ENCODE measurements at regions not wholly inside any gene's neighbourhood (a gene's known extent, or its start where the extent isn't known, plus 50 kb on each side); places are given as distances from the start of the nearest gene placed in this dataset.

DNA sequence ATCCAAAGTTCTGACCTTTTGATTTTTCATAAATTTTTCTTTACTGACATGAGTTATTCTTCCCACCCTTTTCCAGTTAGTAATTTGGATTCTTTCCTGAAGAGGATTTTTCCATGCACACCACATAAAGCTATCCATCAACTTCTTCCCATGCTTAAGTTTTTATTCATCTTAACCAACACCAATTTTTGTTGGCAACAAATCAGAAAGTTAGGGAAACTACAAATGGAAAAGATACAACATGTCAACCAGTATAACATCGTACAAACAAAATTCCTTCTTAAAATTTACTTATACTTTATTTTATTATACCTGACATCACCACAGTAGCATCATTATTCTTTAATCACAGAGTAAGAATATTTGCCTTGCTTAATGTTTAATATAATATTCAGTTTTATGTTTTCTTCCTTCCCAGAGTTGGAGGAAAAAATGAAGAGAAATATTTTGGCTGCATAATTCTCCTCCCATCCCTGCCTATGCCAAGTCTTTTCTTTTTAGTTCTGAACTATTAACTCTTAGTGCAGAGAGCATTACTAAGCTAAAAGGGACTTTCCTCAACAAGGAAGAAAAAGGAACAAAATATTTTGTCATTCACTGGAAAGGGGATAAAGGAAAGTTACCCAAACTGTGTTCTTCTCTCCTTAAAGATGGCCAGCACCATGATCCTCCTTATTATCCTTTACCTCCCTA is 67.5 kb upstream of the MEOX2 start:
- no peak overlapping the region for H3K27ac ChIP-seq (ENCODE audit: poor library complexity, severe bottlenecking)
- no peaks in the 10 kb centered on the region for H3K9me3 ChIP-seq (ENCODE audit: severe bottlenecking)
- TF ChIP-seq, protein P1, sequence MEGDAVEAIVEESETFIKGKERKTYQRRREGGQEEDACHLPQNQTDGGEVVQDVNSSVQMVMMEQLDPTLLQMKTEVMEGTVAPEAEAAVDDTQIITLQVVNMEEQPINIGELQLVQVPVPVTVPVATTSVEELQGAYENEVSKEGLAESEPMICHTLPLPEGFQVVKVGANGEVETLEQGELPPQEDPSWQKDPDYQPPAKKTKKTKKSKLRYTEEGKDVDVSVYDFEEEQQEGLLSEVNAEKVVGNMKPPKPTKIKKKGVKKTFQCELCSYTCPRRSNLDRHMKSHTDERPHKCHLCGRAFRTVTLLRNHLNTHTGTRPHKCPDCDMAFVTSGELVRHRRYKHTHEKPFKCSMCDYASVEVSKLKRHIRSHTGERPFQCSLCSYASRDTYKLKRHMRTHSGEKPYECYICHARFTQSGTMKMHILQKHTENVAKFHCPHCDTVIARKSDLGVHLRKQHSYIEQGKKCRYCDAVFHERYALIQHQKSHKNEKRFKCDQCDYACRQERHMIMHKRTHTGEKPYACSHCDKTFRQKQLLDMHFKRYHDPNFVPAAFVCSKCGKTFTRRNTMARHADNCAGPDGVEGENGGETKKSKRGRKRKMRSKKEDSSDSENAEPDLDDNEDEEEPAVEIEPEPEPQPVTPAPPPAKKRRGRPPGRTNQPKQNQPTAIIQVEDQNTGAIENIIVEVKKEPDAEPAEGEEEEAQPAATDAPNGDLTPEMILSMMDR (IDR thresholded peaks at IDR 0.05; ENCODE audit: poor library complexity, severe bottlenecking): no peak
- peaks cover 4% of the 10 kb centered on the region for H3K27me3 ChIP-seq (ENCODE audit: insufficient read depth, poor library complexity, severe bottlenecking)
- ATAC-seq (ENCODE audit: low read depth) (no peak), DNase-seq (ENCODE audit: low spot score) (no peak)
- H3K4me1 ChIP-seq (ENCODE audit: insufficient read depth, poor library complexity, severe bottlenecking): no peaks in the 10 kb centered on the region
- no peak overlapping the region for H3K4me3 ChIP-seq (ENCODE audit: severe bottlenecking)
- no peaks in the 10 kb centered on the region for H3K36me3 ChIP-seq (ENCODE audit: low read depth)

DNA sequence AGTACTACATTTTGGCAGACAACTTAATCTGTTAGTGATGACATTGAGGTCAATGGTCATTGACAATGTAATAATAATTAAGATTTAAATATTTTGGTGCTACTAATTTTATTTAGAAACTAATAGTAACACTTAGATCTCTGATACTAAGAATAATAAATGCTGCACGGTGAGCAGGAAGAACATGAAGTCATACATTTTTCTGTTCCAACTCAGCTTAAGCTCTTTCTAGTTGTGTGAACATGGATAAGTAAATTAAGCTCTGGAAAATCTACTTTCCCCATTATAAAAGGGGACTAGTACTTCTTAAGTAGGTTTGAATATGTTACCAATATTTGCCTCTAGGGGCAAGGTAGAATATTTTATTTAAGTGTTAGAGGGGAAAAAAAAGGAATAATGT is 65.9 kb upstream of the MEOX2 start:
- TF ChIP-seq, protein P1 (IDR thresholded peaks at IDR 0.05; ENCODE audit: poor library complexity, severe bottlenecking): no peak
- Histone ChIP-seq H3K4me3 (ENCODE audit: severe bottlenecking) (no peak overlapping the region), H3K36me3 (ENCODE audit: low read depth) (no peaks in the 10 kb centered on the region), H3K4me1 (ENCODE audit: insufficient read depth, poor library complexity, severe bottlenecking) (no peaks in the 10 kb centered on the region), H3K27ac (ENCODE audit: poor library complexity, severe bottlenecking) (no peak overlapping the region), H3K9me3 (ENCODE audit: severe bottlenecking) (no peaks in the 10 kb centered on the region), H3K27me3 (ENCODE audit: insufficient read depth, poor library complexity, severe bottlenecking) (peaks cover 4% of the 10 kb centered on the region)
- DNase-seq (ENCODE audit: low spot score): no peak
- ATAC-seq (ENCODE audit: low read depth): no peak

- Histone ChIP-seq H3K27ac (ENCODE audit: poor library complexity, severe bottlenecking) (no peak overlapping the region), H3K4me3 (ENCODE audit: severe bottlenecking) (no peak overlapping the region), H3K36me3 (ENCODE audit: low read depth) (no peaks in the 10 kb centered on the region), H3K9me3 (ENCODE audit: severe bottlenecking) (no peaks in the 10 kb centered on the region), H3K27me3 (ENCODE audit: insufficient read depth, poor library complexity, severe bottlenecking) (peaks cover 4% of the 10 kb centered on the region), H3K4me1 (ENCODE audit: insufficient read depth, poor library complexity, severe bottlenecking) (no peaks in the 10 kb centered on the region)
- ATAC-seq (ENCODE audit: low read depth) (no peak), DNase-seq (ENCODE audit: low spot score) (no peak)
- TF ChIP-seq, protein P1 (IDR thresholded peaks at IDR 0.05; ENCODE audit: poor library complexity, severe bottlenecking): no peak
Observed at GRCh38 chr7:15751191-15751701, 64.8 kb upstream of the MEOX2 start.

- H3K4me1 ChIP-seq (ENCODE audit: insufficient read depth, poor library complexity, severe bottlenecking): no peaks in the 10 kb centered on the region
- DNase-seq (ENCODE audit: low spot score) (no peak), ATAC-seq (ENCODE audit: low read depth) (no peak)
- no peaks in the 10 kb centered on the region for H3K36me3 ChIP-seq (ENCODE audit: low read depth)
- no peak overlapping the region for H3K4me3 ChIP-seq (ENCODE audit: severe bottlenecking)
- TF ChIP-seq, protein P1 (IDR thresholded peaks at IDR 0.05; ENCODE audit: poor library complexity, severe bottlenecking): no peak
- no peak overlapping the region for H3K27ac ChIP-seq (ENCODE audit: poor library complexity, severe bottlenecking)
- peaks cover 4% of the 10 kb centered on the region for H3K27me3 ChIP-seq (ENCODE audit: insufficient read depth, poor library complexity, severe bottlenecking)
- H3K9me3 ChIP-seq (ENCODE audit: severe bottlenecking): no peaks in the 10 kb centered on the region
Observed at GRCh38 chr7:15750727-15751126, 64.2 kb upstream of the MEOX2 start.

DNA sequence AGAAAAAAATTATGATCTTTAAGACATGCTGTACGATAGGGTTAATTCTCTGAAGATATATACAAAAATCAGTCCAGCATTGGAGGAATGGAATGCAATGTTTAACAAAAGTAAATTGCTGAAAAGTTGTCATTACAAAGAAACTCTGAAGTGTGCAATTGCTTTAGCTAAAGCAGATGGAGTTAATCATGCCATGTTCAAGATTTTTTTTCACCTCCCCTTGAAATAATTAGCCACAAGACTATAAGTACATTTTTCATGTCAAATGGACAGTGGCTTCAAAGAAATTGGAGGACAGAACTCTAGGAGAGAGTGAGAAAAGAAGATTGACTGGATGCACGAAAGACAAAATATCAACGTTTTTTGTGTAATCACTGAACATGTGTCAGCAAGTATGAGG is 63.1 kb upstream of the MEOX2 start:
- no peaks in the 10 kb centered on the region for H3K36me3 ChIP-seq (ENCODE audit: low read depth)
- TF ChIP-seq, protein P1 (IDR thresholded peaks at IDR 0.05; ENCODE audit: poor library complexity, severe bottlenecking): no peak
- no peak for ATAC-seq (ENCODE audit: low read depth)
- H3K27me3 ChIP-seq (ENCODE audit: insufficient read depth, poor library complexity, severe bottlenecking): peaks cover 4% of the 10 kb centered on the region
- H3K4me3 ChIP-seq (ENCODE audit: severe bottlenecking): no peak overlapping the region
- H3K9me3 ChIP-seq (ENCODE audit: severe bottlenecking): no peaks in the 10 kb centered on the region
- no peaks in the 10 kb centered on the region for H3K4me1 ChIP-seq (ENCODE audit: insufficient read depth, poor library complexity, severe bottlenecking)
- DNase-seq (ENCODE audit: low spot score): no peak
- H3K27ac ChIP-seq (ENCODE audit: poor library complexity, severe bottlenecking): no peak overlapping the region
